ENCODE measurements at regions not wholly inside any gene's neighbourhood (a gene's known extent, or its start where the extent isn't known, plus 50 kb on each side); places are given as distances from the start of the nearest gene placed in this dataset.

DNA sequence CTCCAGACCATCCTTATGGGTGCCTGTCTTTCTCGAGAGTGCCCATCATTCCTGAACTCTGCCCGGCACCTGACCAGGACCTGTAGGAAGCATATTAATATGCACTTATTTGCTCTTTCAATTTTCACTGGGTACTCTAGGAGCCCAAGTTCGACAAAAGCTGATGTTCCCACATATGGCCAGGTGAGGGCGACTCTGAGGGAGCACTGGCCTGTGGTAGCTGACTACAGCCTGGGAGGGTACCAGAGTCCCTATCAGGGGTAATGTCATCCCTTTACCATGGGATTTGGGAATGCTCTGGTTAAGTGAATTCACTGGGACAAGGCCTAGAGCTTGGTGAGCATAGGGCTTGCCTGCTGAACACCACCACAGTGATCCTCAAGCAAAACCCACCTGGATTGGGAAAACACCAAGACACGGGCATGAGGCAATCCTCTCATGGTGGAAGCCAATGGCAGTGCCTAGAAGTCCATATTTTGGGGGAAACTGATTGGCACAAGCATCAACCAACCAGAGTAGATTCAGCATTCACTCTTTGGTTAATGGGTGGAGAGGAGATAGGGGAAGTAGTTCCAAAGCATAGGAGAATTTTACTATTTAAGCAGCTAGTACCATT, 112.2 kb downstream of the MTX3 start:
- no peak for TF ChIP-seq POLR2A (IDR thresholded peaks at IDR 0.05; ENCODE audit: low read depth, low read length)
- FAIRE-seq, result no peak
- DNase-seq (ENCODE audit: insufficient read length, low spot score), result peak; percentile 59

DNA sequence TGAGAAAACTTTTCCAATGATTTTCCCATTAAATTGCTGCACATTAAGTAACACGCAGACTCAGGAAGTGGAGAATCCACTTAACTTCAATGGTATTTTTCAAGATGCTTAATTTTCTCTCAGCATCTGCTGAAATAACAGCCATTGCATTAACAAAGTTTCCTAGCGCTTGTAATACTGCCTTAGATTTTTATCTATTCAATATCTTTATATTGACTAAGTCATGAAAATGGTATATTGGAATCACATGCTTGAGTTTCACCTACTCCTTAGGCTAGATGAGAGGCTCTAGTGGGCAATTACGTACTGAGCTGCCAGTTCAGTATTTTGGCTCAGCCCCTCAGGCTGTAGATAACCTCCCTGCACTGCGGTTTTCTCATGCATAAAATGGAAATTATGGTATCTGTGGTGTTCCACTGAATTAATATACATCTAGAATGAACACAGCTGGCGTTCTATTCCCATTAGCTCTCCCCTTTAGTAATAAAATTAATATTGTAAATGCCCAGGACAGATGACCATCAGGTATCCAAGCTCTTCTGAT, 112.9 kb downstream of the MTX3 start:
- FAIRE-seq, result no peak
- no peak for DNase-seq (ENCODE audit: insufficient read length, low spot score)
- no peak for TF ChIP-seq POLR2A (IDR thresholded peaks at IDR 0.05; ENCODE audit: low read depth, low read length)

DNA sequence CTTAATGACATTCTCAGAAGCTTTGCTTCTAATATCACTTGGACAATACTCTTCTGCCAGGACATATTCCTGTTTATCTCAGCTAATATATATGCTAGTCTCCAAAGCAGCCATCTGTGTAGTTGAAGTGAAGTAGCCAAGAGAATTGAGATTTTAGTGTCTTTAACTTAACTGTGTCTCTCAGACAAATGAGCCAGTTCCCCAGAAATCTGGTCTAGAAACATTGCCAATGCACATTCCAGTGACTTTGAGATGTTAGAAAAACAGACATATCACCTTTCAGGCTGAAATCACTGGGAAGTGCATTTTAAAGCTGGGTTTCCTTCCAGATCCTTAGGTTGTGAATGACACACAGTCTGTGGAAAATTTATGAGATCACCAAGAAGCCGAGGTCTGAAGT, 114.6 kb downstream of the MTX3 start:
- TF ChIP-seq POLR2A (IDR thresholded peaks at IDR 0.05; ENCODE audit: low read depth, low read length), result no peak
- FAIRE-seq, result no peak
- no peak for DNase-seq (ENCODE audit: insufficient read length, low spot score)

DNA sequence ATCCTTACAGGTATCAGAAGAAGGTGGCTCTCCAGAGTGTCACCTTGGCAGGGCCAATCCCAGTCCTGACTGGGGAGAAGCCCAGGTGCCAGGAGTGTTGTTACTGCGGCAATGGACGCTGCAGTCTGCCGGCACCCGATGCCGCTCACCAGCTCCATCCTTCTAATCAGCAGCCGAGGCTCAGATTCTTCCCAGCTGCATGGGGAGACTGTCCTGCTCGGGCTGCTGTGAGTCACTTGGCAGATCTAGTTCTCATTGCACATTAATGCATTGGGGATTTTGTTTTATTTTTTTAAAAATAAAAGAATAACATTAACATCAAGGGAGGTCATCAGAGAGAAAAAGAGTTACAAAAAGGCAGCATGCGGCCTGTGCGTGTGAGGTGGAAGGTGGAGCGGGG, 115.8 kb downstream of the MTX3 start:
- TF ChIP-seq POLR2A (IDR thresholded peaks at IDR 0.05; ENCODE audit: low read depth, low read length), result no peak
- DNase-seq (ENCODE audit: insufficient read length, low spot score) (no peak), FAIRE-seq (no peak)

DNA sequence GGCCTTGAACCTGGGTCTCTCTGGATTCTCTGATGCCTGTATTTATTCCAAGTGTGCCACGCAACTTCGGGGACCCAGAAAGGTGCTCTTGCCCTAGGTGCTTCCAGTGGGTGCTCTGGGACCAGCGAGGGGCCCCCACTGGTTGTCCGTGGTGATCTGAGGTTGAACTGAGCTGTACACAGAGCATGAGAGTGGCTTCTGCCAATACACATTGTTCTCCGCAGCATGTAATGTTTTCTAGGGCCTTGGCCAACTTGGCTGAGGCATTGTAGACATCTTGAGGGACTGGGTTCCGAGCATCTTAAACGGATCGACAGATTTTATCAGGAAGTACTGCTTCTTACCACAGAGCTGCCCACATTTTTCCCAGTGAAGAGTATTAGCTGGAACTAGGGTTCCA, 117.9 kb downstream of the MTX3 start:
- no peak for TF ChIP-seq POLR2A (IDR thresholded peaks at IDR 0.05; ENCODE audit: low read depth, low read length)
- DNase-seq (ENCODE audit: insufficient read length, low spot score) (no peak), FAIRE-seq (no peak)

DNA sequence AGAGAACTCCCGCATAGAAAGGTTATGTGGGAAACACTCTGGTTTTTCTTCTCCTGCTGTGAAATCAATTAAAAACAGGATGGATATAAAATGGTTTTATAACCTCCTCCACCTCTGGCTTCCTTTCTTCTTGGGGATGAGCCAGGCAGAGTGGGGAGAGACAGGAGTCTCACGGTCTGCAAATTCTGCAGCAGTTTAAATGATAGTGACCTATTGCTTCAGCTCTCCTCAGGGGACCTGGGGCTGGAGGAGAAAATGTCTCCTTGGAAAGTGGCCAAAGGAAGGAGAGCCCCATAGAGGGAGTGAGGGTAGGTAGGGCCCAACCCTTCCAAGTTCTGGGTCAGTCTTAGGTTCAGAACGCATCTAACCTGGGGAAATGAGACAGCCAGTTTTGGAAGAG, 118.8 kb downstream of the MTX3 start:
- FAIRE-seq, result no peak
- no peak for TF ChIP-seq POLR2A (IDR thresholded peaks at IDR 0.05; ENCODE audit: low read depth, low read length)
- DNase-seq (ENCODE audit: insufficient read length, low spot score), result no peak

DNA sequence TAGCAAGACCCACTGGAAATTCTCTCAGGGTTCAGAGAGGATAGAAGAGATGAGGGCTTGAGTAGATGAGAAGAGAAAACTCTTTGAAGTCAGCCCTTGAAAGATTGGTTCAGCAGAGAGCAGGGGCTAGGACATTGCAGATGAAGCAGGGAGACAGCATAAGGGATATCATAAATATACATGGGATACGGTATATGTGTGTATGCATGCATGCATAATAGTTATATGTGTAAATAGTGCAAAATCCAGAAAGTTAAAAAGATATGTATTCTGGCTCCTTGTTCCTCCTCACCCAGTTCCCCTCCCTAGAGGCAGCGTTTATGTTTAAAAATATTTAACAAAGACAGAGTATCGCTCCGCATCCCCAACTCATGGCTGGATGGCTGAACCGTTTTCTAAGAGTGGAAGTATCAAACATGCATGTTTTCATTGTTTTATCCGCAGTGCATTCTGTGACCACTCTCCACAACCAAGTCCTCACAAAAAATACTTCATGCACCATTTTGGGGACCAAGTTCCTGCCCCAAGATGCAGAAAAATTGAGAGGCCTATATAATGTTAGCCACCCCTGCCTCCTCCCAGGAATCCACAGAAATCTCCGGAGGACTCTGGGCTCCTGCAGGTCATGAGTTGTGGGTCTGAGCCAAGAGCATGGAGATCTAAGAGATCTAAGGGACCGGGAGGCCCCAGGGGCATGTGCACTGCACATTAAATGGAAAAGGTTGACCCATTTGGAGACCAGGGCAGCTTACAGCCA, 119.5 kb downstream of the MTX3 start:
- FAIRE-seq (no peak), DNase-seq (ENCODE audit: insufficient read length, low spot score) (no peak)
- TF ChIP-seq POLR2A (IDR thresholded peaks at IDR 0.05; ENCODE audit: low read depth, low read length), result no peak

DNA sequence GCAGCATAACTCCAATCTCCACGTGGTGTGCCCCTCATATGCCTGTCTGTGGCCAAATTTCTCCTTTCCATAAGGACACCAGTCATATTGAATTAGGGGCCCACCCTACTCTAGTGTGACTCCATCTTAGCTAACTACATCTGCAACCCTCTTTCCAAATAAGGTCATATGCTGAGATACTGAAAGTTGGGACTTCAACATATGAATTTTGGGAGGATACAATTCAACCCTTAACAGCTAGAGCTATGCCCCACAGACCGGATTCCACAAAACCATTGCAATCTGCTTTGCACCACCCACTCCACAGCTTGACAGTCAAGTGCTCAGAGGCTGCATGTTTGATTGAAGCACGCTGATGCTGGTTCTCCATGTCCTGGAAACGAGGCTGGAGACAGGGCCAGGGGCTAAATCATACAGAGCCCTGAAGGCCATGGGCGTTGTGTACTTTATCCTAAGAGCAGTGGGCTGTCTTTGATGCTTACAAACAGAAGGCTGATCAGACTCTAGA, 122.8 kb downstream of the MTX3 start:
- FAIRE-seq (no peak), DNase-seq (ENCODE audit: insufficient read length, low spot score) (no peak)
- TF ChIP-seq POLR2A (IDR thresholded peaks at IDR 0.05; ENCODE audit: low read depth, low read length), result no peak

DNA sequence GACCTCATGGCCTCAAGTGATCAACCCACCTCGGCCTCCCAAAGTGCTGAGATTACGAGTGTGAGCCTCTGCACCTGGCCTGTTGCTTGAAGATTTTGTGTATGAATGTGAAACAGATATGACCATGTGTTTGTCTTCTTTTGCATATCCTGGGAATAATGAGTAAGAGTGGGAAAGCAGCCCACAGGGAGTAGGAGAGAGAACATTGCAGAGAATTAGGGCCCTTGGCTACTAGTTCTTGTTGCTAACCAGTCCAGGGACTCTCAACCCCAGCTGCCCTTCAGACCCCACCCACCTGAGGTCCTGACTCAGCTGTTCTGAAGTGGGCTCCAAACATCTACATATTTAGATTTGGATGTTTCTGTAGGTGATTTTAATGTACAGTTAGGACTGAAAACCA, 125.5 kb downstream of the MTX3 start:
- no peak for FAIRE-seq
- no peak for DNase-seq (ENCODE audit: insufficient read length, low spot score)
- no peak for TF ChIP-seq POLR2A (IDR thresholded peaks at IDR 0.05; ENCODE audit: low read depth, low read length)

DNA sequence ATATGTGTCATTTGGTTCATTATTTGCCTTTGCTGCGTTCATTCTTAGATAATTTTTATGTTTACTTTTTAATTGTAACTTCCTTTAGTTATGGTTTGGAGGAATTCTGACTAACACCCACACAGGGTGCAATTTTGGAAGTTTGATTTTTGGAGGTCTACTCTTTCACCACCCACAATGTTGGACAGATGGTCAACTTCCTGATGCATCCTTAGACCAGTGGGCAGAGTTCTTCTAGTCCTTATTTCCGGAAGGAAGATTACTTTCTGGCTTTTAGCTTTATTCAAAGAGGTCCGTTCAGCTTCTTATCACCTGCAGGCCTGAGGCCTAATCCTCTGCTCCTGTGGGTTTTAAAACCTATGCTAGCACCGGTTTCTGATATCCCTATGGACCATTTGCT, 126.7 kb downstream of the MTX3 start:
- DNase-seq (ENCODE audit: insufficient read length, low spot score), result no peak
- FAIRE-seq, result no peak
- TF ChIP-seq POLR2A (IDR thresholded peaks at IDR 0.05; ENCODE audit: low read depth, low read length), result no peak

DNA sequence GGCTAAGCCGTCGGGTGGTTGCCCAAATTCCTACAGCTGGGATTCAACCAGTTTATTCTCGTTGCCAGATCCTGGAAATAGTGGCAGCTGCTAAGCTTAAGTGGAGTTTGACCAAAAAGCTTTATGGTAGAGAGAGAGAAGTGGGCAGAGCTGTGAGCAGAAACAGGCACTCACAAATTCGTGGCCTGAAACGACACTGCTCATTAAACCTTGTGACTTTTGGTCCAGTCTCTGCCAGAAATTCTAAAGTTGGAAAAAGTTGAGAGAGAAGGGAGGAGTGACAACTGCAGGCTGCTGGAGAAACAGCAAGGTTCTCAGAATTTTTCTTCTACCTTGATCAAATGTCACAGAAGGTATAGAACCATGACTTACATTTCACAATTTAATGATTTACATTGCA, 131.5 kb downstream of the MTX3 start:
- FAIRE-seq (no peak), DNase-seq (ENCODE audit: insufficient read length, low spot score) (no peak)
- TF ChIP-seq POLR2A (IDR thresholded peaks at IDR 0.05; ENCODE audit: low read depth, low read length), result no peak

DNA sequence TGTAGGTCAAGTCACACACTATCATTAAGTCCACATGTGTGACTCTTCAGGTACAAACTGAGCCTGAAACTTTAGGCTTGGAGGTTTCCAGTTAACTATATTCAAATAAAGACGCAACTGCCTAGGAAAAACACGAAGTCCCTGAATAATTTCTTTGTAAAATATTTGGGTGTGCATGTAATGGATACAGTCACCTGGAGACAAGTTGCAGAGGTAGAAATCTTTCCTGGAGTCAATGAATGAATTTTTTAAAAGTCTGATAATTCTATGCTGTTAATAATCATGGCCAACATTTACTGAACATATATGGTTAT, 132.7 kb downstream of the MTX3 start:
- DNase-seq (ENCODE audit: insufficient read length, low spot score), result no peak
- FAIRE-seq, result no peak
- TF ChIP-seq POLR2A (IDR thresholded peaks at IDR 0.05; ENCODE audit: low read depth, low read length), result no peak

DNA sequence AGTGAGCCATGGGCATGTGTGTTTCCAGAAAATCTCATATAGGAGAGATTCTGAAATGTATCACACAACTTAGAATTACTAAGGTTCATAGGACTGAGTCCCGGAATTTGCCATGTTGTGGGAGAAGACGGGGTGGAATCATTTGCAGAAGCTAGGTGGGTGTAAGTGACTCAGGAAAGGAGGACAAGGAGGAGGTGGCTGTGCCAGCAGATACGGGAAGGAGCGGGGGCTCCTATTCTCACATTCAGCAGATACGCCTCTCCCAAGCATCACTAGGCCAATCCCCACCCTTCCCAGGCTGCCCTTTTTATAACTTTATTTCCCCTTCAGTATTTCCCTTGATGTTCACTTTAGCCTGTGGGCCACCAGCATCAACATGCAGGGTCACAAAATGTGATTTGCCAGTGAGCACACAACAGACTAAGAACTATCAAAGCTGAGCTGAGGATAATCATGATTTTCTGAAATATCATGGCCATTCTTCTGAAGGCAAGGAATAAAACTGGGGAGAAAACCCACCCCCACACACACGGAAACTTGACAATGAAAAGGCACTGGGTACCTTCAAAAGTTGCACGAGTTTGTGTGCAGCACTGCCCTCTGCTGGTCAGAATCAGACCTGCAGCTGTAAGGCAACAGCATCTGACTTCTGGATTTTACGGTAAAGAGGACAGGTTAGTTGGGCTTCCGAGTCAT, 133.2 kb downstream of the MTX3 start:
- peak; percentile 64 for FAIRE-seq
- TF ChIP-seq POLR2A (IDR thresholded peaks at IDR 0.05; ENCODE audit: low read depth, low read length), result no peak
- peak; percentile 17 for DNase-seq (ENCODE audit: insufficient read length, low spot score)

DNA sequence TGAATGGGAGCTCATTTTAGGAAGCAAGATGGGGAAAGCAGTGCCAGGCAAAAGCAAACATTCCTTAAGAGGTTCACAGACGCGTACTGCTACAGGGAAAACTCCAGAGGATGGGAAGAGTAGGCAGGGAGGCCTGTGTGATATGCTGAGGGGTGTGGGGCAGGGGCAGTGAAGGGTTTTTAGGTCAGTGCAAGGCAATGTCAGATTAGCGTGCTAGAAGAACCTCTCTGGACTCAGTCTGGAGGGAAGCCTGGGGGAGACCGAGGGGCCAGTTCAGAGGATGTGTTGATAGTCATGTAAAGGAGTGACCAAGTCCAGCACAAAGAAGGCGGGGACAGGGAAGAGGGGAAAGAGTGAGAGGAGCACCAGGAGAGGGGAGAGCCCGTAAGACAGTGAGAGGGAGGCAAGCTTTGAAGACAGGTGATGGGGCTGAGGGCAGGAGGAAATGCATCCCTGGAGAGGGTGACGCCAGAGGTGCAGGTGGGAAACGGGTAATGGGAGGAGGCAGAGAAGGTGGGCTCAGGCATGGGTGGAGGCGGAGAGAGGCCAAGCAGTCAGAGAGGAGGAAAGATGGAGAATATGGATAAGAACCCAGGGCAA, 134.5 kb downstream of the MTX3 start:
- no peak for TF ChIP-seq POLR2A (IDR thresholded peaks at IDR 0.05; ENCODE audit: low read depth, low read length)
- DNase-seq (ENCODE audit: insufficient read length, low spot score), result no peak
- FAIRE-seq, result no peak

All from H54 (cell line).